ENCODE measurements at regions not wholly inside any gene's neighbourhood (a gene's known extent, or its start where the extent isn't known, plus 50 kb on each side); places are given as distances from the start of the nearest gene placed in this dataset.

GRCh38 chr15:69887553-69887952 is 210.2 kb downstream of the TLE3 start:
- TF ChIP-seq CTCF (IDR thresholded peaks at IDR 0.05) (no peak), POLR2A (IDR thresholded peaks at IDR 0.05) (no peak)
